ENCODE measurements at regions not wholly inside any gene's neighbourhood (a gene's known extent, or its start where the extent isn't known, plus 50 kb on each side); places are given as distances from the start of the nearest gene placed in this dataset.

DNA sequence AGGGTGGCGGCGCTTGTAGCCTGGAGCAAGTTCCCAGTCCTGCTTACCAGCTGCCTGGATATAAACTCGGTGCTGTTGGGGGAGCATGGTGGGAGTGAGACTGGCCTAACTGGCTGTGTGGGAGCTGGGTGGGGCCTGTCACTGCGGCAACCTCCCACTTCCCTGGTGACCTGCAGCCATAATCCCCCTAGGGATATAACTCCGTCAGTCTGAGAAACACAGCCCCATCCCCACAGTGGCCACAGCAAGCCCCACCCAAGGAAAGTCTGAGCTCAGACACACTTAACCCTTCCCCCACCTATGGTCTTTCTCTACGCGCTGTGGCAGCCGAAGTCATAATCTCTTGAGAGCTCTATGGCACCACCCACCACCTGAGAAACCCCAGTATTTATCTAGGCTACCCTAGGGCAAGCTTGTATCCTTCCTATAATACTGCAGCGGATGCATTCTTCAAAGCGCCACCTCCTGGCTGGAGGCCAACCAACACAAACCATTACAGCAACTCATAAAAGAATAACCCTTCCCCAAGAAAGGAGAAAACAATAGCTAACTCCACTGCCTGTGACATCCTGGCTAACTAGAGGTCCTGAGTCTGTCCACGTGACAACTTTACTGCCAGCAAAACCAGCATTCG lies 57.4 kb downstream of the ZNF648 start:
- Histone ChIP-seq H2BK12ac (ENCODE audit: low read length) (no peak overlapping the region), H3K79me2 (ENCODE audit: control insufficient read depth, insufficient read depth, low read length, poor library complexity) (no peaks in the 10 kb centered on the region), H3K18ac (ENCODE audit: low read length) (no peak overlapping the region), H3K14ac (ENCODE audit: low read length) (no peak overlapping the region), H2AK5ac (ENCODE audit: low read length) (no peak overlapping the region), H3K36me3 (ENCODE audit: control insufficient read depth in 1 of 2, insufficient read depth in 2 of 2, low read length in 2 of 2) (no peaks in the 10 kb centered on the region), H3K79me1 (ENCODE audit: low read length) (no peaks in the 10 kb centered on the region), H4K12ac (ENCODE audit: low read depth, low read length) (no peak overlapping the region), H3K4ac (ENCODE audit: low read depth, low read length) (no peak overlapping the region), H2BK5ac (ENCODE audit: low read depth, low read length, poor library complexity) (no peak overlapping the region), H3K27me3 (ENCODE audit: insufficient read depth, low read length) (no peaks in the 10 kb centered on the region), H3K9me3 (ENCODE audit: insufficient read depth, low read depth, low read length) (no peaks in the 10 kb centered on the region), H3K4me2 (ENCODE audit: low read length) (no peak overlapping the region), H4K8ac (ENCODE audit: low read depth, low read length) (no peak overlapping the region), H3K4me3 (ENCODE audit: low read depth, low read length) (no peak overlapping the region), H3K27ac (ENCODE audit: low read depth, low read length) (no peak overlapping the region), H3K4me1 (ENCODE audit: control insufficient read depth in 1 of 2, insufficient read depth in 2 of 2, low read length in 2 of 2) (peaks cover 0 to 7% of the 10 kb centered on the region in 2 experiments), H4K91ac (ENCODE audit: low read depth, low read length) (no peak overlapping the region), H3K9ac (ENCODE audit: low read length) (no peak overlapping the region), H2BK120ac (ENCODE audit: insufficient read depth, low read length, poor library complexity) (no peak overlapping the region), H2AFZ (ENCODE audit: insufficient read depth, low read length, poor library complexity) (no peak overlapping the region), H3K23ac (ENCODE audit: low read length) (no peak overlapping the region)
- DNase-seq = no peak
- WGBS (ENCODE audit: extremely low coverage, insufficient coverage, insufficient read length) = no CpG with 5 or more reads among the region's 12 CpGs

DNA sequence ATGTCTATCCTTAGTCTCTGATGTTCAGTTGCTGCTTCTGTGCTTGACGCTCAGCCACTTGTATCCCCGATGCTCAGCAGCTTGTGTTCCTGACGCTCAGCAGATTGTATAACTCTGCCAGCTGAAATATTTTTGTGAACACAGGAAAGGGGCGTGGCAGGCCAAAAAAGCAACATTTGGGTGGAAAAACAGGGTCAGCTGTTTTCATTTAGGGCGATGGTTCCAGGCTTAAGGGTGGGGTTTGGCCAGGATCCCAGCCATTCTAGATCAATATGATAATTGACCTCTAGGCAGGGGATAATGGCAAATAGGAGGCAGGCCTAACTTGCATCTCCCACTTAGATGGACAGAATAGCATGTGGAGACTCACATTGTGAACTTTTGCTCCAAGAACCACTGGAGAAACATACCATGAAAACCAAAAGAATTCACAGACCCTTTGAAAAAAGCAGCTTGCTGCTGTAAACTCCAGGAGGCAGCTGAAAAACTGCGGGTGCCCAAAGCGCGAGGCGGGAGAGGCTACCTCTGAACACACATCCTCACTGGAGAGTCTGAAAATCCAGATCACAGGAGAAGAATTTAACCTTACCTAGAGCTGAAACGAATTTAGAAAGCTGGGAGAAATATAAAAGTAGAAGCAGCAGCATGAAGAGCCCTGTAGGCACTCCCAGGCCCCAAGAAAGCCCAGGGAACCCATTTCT lies 58.3 kb downstream of the ZNF648 start:
- Histone ChIP-seq H2AK5ac (ENCODE audit: low read length) (no peak overlapping the region), H3K18ac (ENCODE audit: low read length) (no peak overlapping the region), H3K4me2 (ENCODE audit: low read length) (no peak overlapping the region), H3K4ac (ENCODE audit: low read depth, low read length) (no peak overlapping the region), H3K79me1 (ENCODE audit: low read length) (no peaks in the 10 kb centered on the region), H2BK12ac (ENCODE audit: low read length) (no peak overlapping the region), H3K27ac (ENCODE audit: low read depth, low read length) (no peak overlapping the region), H2AFZ (ENCODE audit: insufficient read depth, low read length, poor library complexity) (no peak overlapping the region), H3K23ac (ENCODE audit: low read length) (no peak overlapping the region), H2BK5ac (ENCODE audit: low read depth, low read length, poor library complexity) (no peak overlapping the region), H3K9ac (ENCODE audit: low read length) (no peak overlapping the region), H4K12ac (ENCODE audit: low read depth, low read length) (no peak overlapping the region), H4K8ac (ENCODE audit: low read depth, low read length) (no peak overlapping the region), H3K9me3 (ENCODE audit: insufficient read depth, low read depth, low read length) (no peaks in the 10 kb centered on the region), H3K27me3 (ENCODE audit: insufficient read depth, low read length) (no peaks in the 10 kb centered on the region), H3K36me3 (ENCODE audit: control insufficient read depth in 1 of 2, insufficient read depth in 2 of 2, low read length in 2 of 2) (no peaks in the 10 kb centered on the region), H3K79me2 (ENCODE audit: control insufficient read depth, insufficient read depth, low read length, poor library complexity) (no peaks in the 10 kb centered on the region), H3K4me1 (ENCODE audit: control insufficient read depth in 1 of 2, insufficient read depth in 2 of 2, low read length in 2 of 2) (peaks cover 0 to 7% of the 10 kb centered on the region in 2 experiments), H3K14ac (ENCODE audit: low read length) (no peak overlapping the region), H2BK120ac (ENCODE audit: insufficient read depth, low read length, poor library complexity) (no peak overlapping the region), H3K4me3 (ENCODE audit: low read depth, low read length) (no peak overlapping the region), H4K91ac (ENCODE audit: low read depth, low read length) (no peak overlapping the region)
- DNase-seq = peak; percentile 9 to 43
- no CpG with 5 or more reads among the region's 10 CpGs for WGBS (ENCODE audit: extremely low coverage, insufficient coverage, insufficient read length)

DNA sequence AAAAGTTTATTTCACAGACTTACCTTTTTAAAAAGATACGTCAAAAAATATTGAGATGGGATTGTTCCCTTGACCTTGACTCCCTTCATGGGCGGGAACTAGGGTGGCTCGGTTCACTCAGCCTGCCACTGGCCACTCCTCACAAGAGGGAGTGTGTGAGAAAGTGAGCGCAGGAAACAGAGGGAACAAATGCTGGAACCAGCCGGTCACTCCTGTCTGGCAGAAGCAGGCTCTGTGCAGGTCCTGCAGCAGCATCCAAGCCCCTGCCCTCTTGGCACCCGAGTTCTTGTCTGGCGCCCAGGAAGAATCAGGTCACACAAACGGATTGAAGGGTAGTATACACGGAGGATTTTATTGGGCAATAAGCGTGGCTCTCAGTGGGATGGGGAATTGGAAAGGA lies 58.9 kb downstream of the ZNF648 start:
- Histone ChIP-seq H2AFZ (ENCODE audit: insufficient read depth, low read length, poor library complexity) (no peak overlapping the region), H3K23ac (ENCODE audit: low read length) (no peak overlapping the region), H2BK12ac (ENCODE audit: low read length) (no peak overlapping the region), H3K9me3 (ENCODE audit: insufficient read depth, low read depth, low read length) (no peaks in the 10 kb centered on the region), H2BK5ac (ENCODE audit: low read depth, low read length, poor library complexity) (no peak overlapping the region), H4K91ac (ENCODE audit: low read depth, low read length) (no peak overlapping the region), H3K4me2 (ENCODE audit: low read length) (no peak overlapping the region), H3K79me1 (ENCODE audit: low read length) (no peaks in the 10 kb centered on the region), H3K36me3 (ENCODE audit: control insufficient read depth in 1 of 2, insufficient read depth in 2 of 2, low read length in 2 of 2) (no peaks in the 10 kb centered on the region), H3K9ac (ENCODE audit: low read length) (no peak overlapping the region), H2BK120ac (ENCODE audit: insufficient read depth, low read length, poor library complexity) (no peak overlapping the region), H4K12ac (ENCODE audit: low read depth, low read length) (no peak overlapping the region), H3K18ac (ENCODE audit: low read length) (no peak overlapping the region), H3K4me3 (ENCODE audit: low read depth, low read length) (no peak overlapping the region), H2AK5ac (ENCODE audit: low read length) (no peak overlapping the region), H4K8ac (ENCODE audit: low read depth, low read length) (no peak overlapping the region), H3K79me2 (ENCODE audit: control insufficient read depth, insufficient read depth, low read length, poor library complexity) (no peaks in the 10 kb centered on the region), H3K27me3 (ENCODE audit: insufficient read depth, low read length) (no peaks in the 10 kb centered on the region), H3K27ac (ENCODE audit: low read depth, low read length) (no peak overlapping the region), H3K14ac (ENCODE audit: low read length) (no peak overlapping the region), H3K4ac (ENCODE audit: low read depth, low read length) (no peak overlapping the region), H3K4me1 (ENCODE audit: control insufficient read depth in 1 of 2, insufficient read depth in 2 of 2, low read length in 2 of 2) (peaks cover 0 to 7% of the 10 kb centered on the region in 2 experiments)
- WGBS (ENCODE audit: extremely low coverage, insufficient coverage, insufficient read length) = no CpG with 5 or more reads among the region's 10 CpGs
- DNase-seq = no peak

DNA sequence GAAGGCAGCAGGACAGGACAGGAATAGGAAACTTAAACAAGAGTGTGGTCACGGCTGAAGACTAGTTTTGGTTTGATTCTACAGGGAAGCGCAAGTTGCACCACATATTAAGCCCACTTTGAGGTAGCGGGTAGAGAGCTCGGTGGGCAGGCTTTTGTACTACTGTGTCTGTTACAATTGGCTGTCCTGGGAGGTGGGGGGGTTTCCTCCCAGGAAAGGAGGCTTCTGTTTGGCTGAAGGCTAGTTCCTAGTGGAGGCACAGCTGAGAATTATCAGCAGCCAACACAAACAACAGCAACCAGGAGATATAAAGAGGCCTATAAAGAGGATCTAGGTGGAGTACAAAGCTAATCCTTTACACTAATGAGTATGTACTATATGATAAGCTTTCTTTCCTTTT lies 62.7 kb downstream of the ZNF648 start:
- no peaks in the 10 kb centered on the region for H3K79me2 ChIP-seq (ENCODE audit: control insufficient read depth, insufficient read depth, low read length, poor library complexity)
- no peak overlapping the region for H3K4me2 ChIP-seq (ENCODE audit: low read length)
- no peak overlapping the region for H3K14ac ChIP-seq (ENCODE audit: low read length)
- no peak overlapping the region for H4K12ac ChIP-seq (ENCODE audit: low read depth, low read length)
- WGBS (ENCODE audit: extremely low coverage, insufficient coverage, insufficient read length) = no CpG with 5 or more reads among the region's 4 CpGs
- no peak overlapping the region for H4K91ac ChIP-seq (ENCODE audit: low read depth, low read length)
- no peaks in the 10 kb centered on the region for H3K27me3 ChIP-seq (ENCODE audit: insufficient read depth, low read length)
- no peaks in the 10 kb centered on the region for H3K36me3 ChIP-seq (ENCODE audit: control insufficient read depth in 1 of 2, insufficient read depth in 2 of 2, low read length in 2 of 2)
- H4K8ac ChIP-seq (ENCODE audit: low read depth, low read length) = no peak overlapping the region
- H3K4me3 ChIP-seq (ENCODE audit: low read depth, low read length) = no peak overlapping the region
- H2BK5ac ChIP-seq (ENCODE audit: low read depth, low read length, poor library complexity) = no peak overlapping the region
- no peak overlapping the region for H2BK120ac ChIP-seq (ENCODE audit: insufficient read depth, low read length, poor library complexity)
- H3K79me1 ChIP-seq (ENCODE audit: low read length) = no peaks in the 10 kb centered on the region
- no peak overlapping the region for H3K18ac ChIP-seq (ENCODE audit: low read length)
- H2AK5ac ChIP-seq (ENCODE audit: low read length) = no peak overlapping the region
- no peak overlapping the region for H2AFZ ChIP-seq (ENCODE audit: insufficient read depth, low read length, poor library complexity)
- no peak overlapping the region for H2BK12ac ChIP-seq (ENCODE audit: low read length)
- H3K4ac ChIP-seq (ENCODE audit: low read depth, low read length) = no peak overlapping the region
- no peaks in the 10 kb centered on the region for H3K9me3 ChIP-seq (ENCODE audit: insufficient read depth, low read depth, low read length)
- H3K23ac ChIP-seq (ENCODE audit: low read length) = no peak overlapping the region
- no peak overlapping the region for H3K9ac ChIP-seq (ENCODE audit: low read length)
- peaks cover 0 to 1% of the 10 kb centered on the region in 2 experiments for H3K4me1 ChIP-seq (ENCODE audit: control insufficient read depth in 1 of 2, insufficient read depth in 2 of 2, low read length in 2 of 2)
- no peak for DNase-seq
- H3K27ac ChIP-seq (ENCODE audit: low read depth, low read length) = no peak overlapping the region

Measured in trophoblast cell (in vitro differentiated cells and primary cell).